ENCODE measurements at regions not wholly inside any gene's neighbourhood (a gene's known extent, or its start where the extent isn't known, plus 50 kb on each side); places are given as distances from the start of the nearest gene placed in this dataset.

GRCh38 chr3:197354568-197355001, 56.2 kb upstream of the DLG1 start:
- H3K23ac ChIP-seq (ENCODE audit: insufficient read length, low read depth, low read length) = no peak overlapping the region
- peaks cover 5% of the 10 kb centered on the region for H3K9me3 ChIP-seq (ENCODE audit: control insufficient read depth, low read depth, low read length)
- no peak overlapping the region for H3T11ph ChIP-seq (ENCODE audit: low read length)
- no peaks in the 10 kb centered on the region for H3K4me1 ChIP-seq (ENCODE audit: insufficient read depth, low read length)
- no peak overlapping the region for H2AK5ac ChIP-seq (ENCODE audit: insufficient read length, low read length)
- no peaks in the 10 kb centered on the region for H3K27me3 ChIP-seq (ENCODE audit: insufficient read depth, low read length)
- no peak overlapping the region for H2BK120ac ChIP-seq (ENCODE audit: low read depth, low read length, poor library complexity, severe bottlenecking)
- H3K4ac ChIP-seq (ENCODE audit: low read depth, low read length) = no peak overlapping the region
- H3K18ac ChIP-seq (ENCODE audit: insufficient read length, low read depth, low read length) = no peak overlapping the region
- no peak overlapping the region for H4K91ac ChIP-seq (ENCODE audit: insufficient read length, low read depth, low read length)
- H2BK5ac ChIP-seq (ENCODE audit: insufficient read length, low read length) = no peak overlapping the region
- peaks cover 4 to 10% (median 9%) of the 10 kb centered on the region in 3 experiments for H3K36me3 Mint-ChIP-seq (ENCODE audit: insufficient read depth in 1 of 3, low read depth in 3 of 3)
- no peak overlapping the region for H3K4me3 Mint-ChIP-seq
- no peak overlapping the region for H3K4me2 ChIP-seq (ENCODE audit: insufficient read depth, insufficient read length, low read length)
- no peak overlapping the region for H3K9ac ChIP-seq (ENCODE audit: extremely low read depth, insufficient read length, low read length)
- H3K27me3 Mint-ChIP-seq (ENCODE audit: low read depth) = peaks cover 3% of the 10 kb centered on the region; the same call in 1 of the 2 replicates
- peaks cover 22 to 32% of the 10 kb centered on the region in 2 experiments for H3K4me1 Mint-ChIP-seq
- no peak for TF ChIP-seq CTCF (conservative IDR thresholded peaks at IDR 0.05)
- H4K5ac ChIP-seq (ENCODE audit: insufficient read length, low read depth, low read length) = no peak overlapping the region
- no peak overlapping the region for H2AFZ ChIP-seq (ENCODE audit: low read length)
- H4K20me1 ChIP-seq (ENCODE audit: control insufficient read depth, insufficient read depth, insufficient read length) = no peaks in the 10 kb centered on the region
- peak overlapping the region in 1 of 3 experiments; percentile 0; a peak in 1 of 7 replicates for H3K27ac Mint-ChIP-seq
- no peak overlapping the region for H2BK20ac ChIP-seq (ENCODE audit: low read depth, low read length, poor library complexity, severe bottlenecking)
- H3K23me2 ChIP-seq (ENCODE audit: insufficient read length, low read depth, low read length, poor library complexity, severe bottlenecking) = no peaks in the 10 kb centered on the region
- no peak overlapping the region for H3K27ac ChIP-seq (ENCODE audit: insufficient read length, low read depth, low read length)
- no peak overlapping the region for H3K56ac ChIP-seq (ENCODE audit: insufficient read length, low read depth, low read length)
- H2BK15ac ChIP-seq (ENCODE audit: low read depth, low read length) = no peak overlapping the region
- H3K79me2 ChIP-seq (ENCODE audit: insufficient read depth, low read length) = no peaks in the 10 kb centered on the region
- peaks cover 12% of the 10 kb centered on the region in 2 experiments for H3K9me3 Mint-ChIP-seq
- DNase-seq = no peak
- no peak overlapping the region for H2BK12ac ChIP-seq (ENCODE audit: insufficient read length, low read depth, low read length)
- H3K14ac ChIP-seq (ENCODE audit: insufficient read depth, low read length) = no peak overlapping the region; the same call in 1 of the 2 replicates
- no peaks in the 10 kb centered on the region for H3K79me1 ChIP-seq (ENCODE audit: insufficient read depth, low read depth, low read length, poor library complexity, severe bottlenecking)
- WGBS (ENCODE audit: extremely low coverage, insufficient read length, low lambda C conversion rate) = no CpG with 5 or more reads among the region's 19 CpGs
- no peak overlapping the region for H4K8ac ChIP-seq (replicated peaks; ENCODE audit: insufficient read length, low read depth, low read length)

Measured in H9 (cell line).